WTC11 (cell line): ENCODE measurements at regions not wholly inside any gene's neighbourhood (a gene's known extent, or its start where the extent isn't known, plus 50 kb on each side); places are given as distances from the start of the nearest gene placed in this dataset.

Experiments used
- ATAC-seq: fragments of 200-7000 bp; cut with Tn5 transposase; 2 replicates; pipeline ENCODE4 v1.10.0; 2021; ENCODE audit warnings: mild to moderate bottlenecking, moderate library complexity
- CTCF ChIA-PET: fragments of 300-600 bp; sonication (Branson Sonifier 250); formaldehyde crosslinking; loops from one replicate; lab custom pipeline; 2021; ENCODE audit warnings: antibody characterized with exemption; lab: Charles Lee
- POLR2A ChIA-PET: fragments of 350-600 bp; sonication (Branson Sonifier 250); formaldehyde crosslinking; loops from one replicate; lab custom pipeline; 2021; ENCODE audit warnings: antibody characterized with exemption; lab: Charles Lee
- DNase-seq: peaks from one replicate; pipeline ENCODE4 v3.0.0; 2021; ENCODE audit warnings: low spot score
- H3K27ac Mint-ChIP-seq: 2 replicates; pipeline ENCODE4 v1.8.0; 2021; ENCODE audit warnings: mixed read lengths
- H3K27me3 Mint-ChIP-seq: 2 replicates; pipeline ENCODE4 v1.8.0; 2021; ENCODE audit warnings: low read depth, mild to moderate bottlenecking, moderate library complexity, mixed read lengths
- H3K36me3 Mint-ChIP-seq: 2 replicates; pipeline ENCODE4 v1.8.0; 2021; ENCODE audit warnings: mixed read lengths
- H3K4me1 Mint-ChIP-seq: 2 replicates; pipeline ENCODE4 v1.8.0; 2022; ENCODE audit warnings: mixed read lengths
- H3K4me3 Mint-ChIP-seq: 2 replicates; pipeline ENCODE4 v1.8.0; 2021; ENCODE audit warnings: mild to moderate bottlenecking, moderate library complexity, mixed read lengths
- H3K9me3 Mint-ChIP-seq: 2 replicates; pipeline ENCODE4 v1.8.0; 2021; ENCODE audit warnings: mixed read lengths
- ATF2 ChIP-seq: sonication (generic); formaldehyde crosslinking; IDR thresholded peaks from 2 replicates; pipeline ENCODE4 v1.8.1; 2022; ENCODE audit warnings: low read depth, missing genetic modification reagents, borderline replicate concordance
- ATF6 ChIP-seq: sonication (generic); formaldehyde crosslinking; IDR thresholded peaks from 2 replicates; pipeline ENCODE4 v1.8.1; 2023; ENCODE audit warnings: mild to moderate bottlenecking, missing genetic modification reagents
- CREB1 ChIP-seq: sonication (generic); formaldehyde crosslinking; IDR thresholded peaks from 2 replicates; pipeline ENCODE4 v1.8.0; 2023; ENCODE audit warnings: mild to moderate bottlenecking, missing genetic modification reagents
- E2F1 ChIP-seq: sonication (generic); formaldehyde crosslinking; IDR thresholded peaks from 2 replicates; pipeline ENCODE4 v1.8.0; 2022; ENCODE audit warnings: mild to moderate bottlenecking, missing genetic modification reagents
- E2F4 ChIP-seq: sonication (generic); formaldehyde crosslinking; IDR thresholded peaks from 2 replicates; pipeline ENCODE4 v1.8.1; 2022; ENCODE audit warnings: low read depth, mild to moderate bottlenecking, moderate library complexity, missing genetic modification reagents, borderline replicate concordance
- E2F5 ChIP-seq: sonication (generic); formaldehyde crosslinking; IDR thresholded peaks from 2 replicates; pipeline ENCODE4 v1.8.1; 2022; ENCODE audit warnings: mild to moderate bottlenecking, moderate library complexity, missing genetic modification reagents
- ELF4 ChIP-seq: sonication (generic); formaldehyde crosslinking; IDR thresholded peaks from 2 replicates; pipeline ENCODE4 v1.8.1; 2022; ENCODE audit warnings: low read depth, mild to moderate bottlenecking, moderate library complexity, missing genetic modification reagents
- ERG ChIP-seq: fragments of 250-450 bp; sonication (Bioruptor Pico); IDR thresholded peaks from 2 replicates; pipeline ENCODE4 v1.8.0; 2021; ENCODE audit warnings: mild to moderate bottlenecking
- FOXJ3 ChIP-seq: sonication (generic); formaldehyde crosslinking; IDR thresholded peaks from 2 replicates; pipeline ENCODE4 v1.9.0; 2021; ENCODE audit warnings: missing genetic modification reagents, mild to moderate bottlenecking, borderline replicate concordance
- GABPB1 ChIP-seq: sonication (generic); formaldehyde crosslinking; IDR thresholded peaks from 2 replicates; pipeline ENCODE4 v1.8.1; 2023; ENCODE audit warnings: mild to moderate bottlenecking, missing genetic modification reagents
- GTF2I ChIP-seq: fragments of 250-450 bp; sonication (Bioruptor Pico); conservative IDR thresholded peaks from 2 replicates; pipeline ENCODE4 v1.4.0; 2021; ENCODE audit warnings: mild to moderate bottlenecking
- JAZF1 ChIP-seq: fragments of 250-450 bp; sonication (Bioruptor Pico); IDR thresholded peaks from 2 replicates; pipeline ENCODE4 v1.9.0; 2021; ENCODE audit warnings: moderate library complexity, mild to moderate bottlenecking, inconsistent platforms
- NFATC4 ChIP-seq: fragments of 250-450 bp; sonication (Bioruptor Pico); IDR thresholded peaks from 2 replicates; pipeline ENCODE4 v1.9.0; 2021; ENCODE audit warnings: mild to moderate bottlenecking
- NFE2L1 ChIP-seq: sonication (generic); formaldehyde crosslinking; IDR thresholded peaks from 2 replicates; pipeline ENCODE4 v1.8.1; 2023; ENCODE audit warnings: missing genetic modification reagents
- NFYB ChIP-seq: sonication (generic); formaldehyde crosslinking; conservative IDR thresholded peaks from 2 replicates; pipeline ENCODE4 v1.8.0; 2022; ENCODE audit warnings: low read depth, missing genetic modification reagents
- NR3C1 ChIP-seq: sonication (generic); formaldehyde crosslinking; conservative IDR thresholded peaks from 2 replicates; pipeline ENCODE4 v1.8.1; 2023; ENCODE audit warnings: low read depth, mild to moderate bottlenecking, missing genetic modification reagents
- RELA ChIP-seq: sonication (generic); formaldehyde crosslinking; IDR thresholded peaks from 2 replicates; pipeline ENCODE4 v1.8.1; 2022; ENCODE audit warnings: missing genetic modification reagents, mild to moderate bottlenecking, borderline replicate concordance
- RORB ChIP-seq: fragments of 250-450 bp; sonication (Bioruptor Pico); IDR thresholded peaks from 2 replicates; pipeline ENCODE4 v1.9.0; 2021; ENCODE audit warnings: mild to moderate bottlenecking
- SP1 ChIP-seq: sonication (generic); formaldehyde crosslinking; conservative IDR thresholded peaks from 2 replicates; pipeline ENCODE4 v1.8.1; 2022; ENCODE audit warnings: missing genetic modification reagents
- TP53 ChIP-seq: sonication (generic); formaldehyde crosslinking; IDR thresholded peaks from 2 replicates; pipeline ENCODE4 v1.8.1; 2023; ENCODE audit warnings: mild to moderate bottlenecking, missing genetic modification reagents
- USF2 ChIP-seq: sonication (generic); formaldehyde crosslinking; IDR thresholded peaks from 2 replicates; pipeline ENCODE4 v1.8.1; 2023; ENCODE audit warnings: mild to moderate bottlenecking, missing genetic modification reagents, moderate library complexity
- ZNF232 ChIP-seq: sonication (generic); formaldehyde crosslinking; IDR thresholded peaks from 2 replicates; pipeline ENCODE4 v1.8.0; 2022; ENCODE audit warnings: mild to moderate bottlenecking, missing genetic modification reagents
- ZNF317 ChIP-seq: sonication (generic); formaldehyde crosslinking; IDR thresholded peaks from 2 replicates; pipeline ENCODE4 v1.8.1; 2023; ENCODE audit warnings: low read depth, mild to moderate bottlenecking, moderate library complexity, missing genetic modification reagents, borderline replicate concordance
- ZNF396 ChIP-seq: fragments of 250-450 bp; sonication (Bioruptor Pico); IDR thresholded peaks from 2 replicates; pipeline ENCODE4 v1.8.0; 2021; ENCODE audit warnings: mild to moderate bottlenecking, moderate library complexity, borderline replicate concordance
- ZNF532 ChIP-seq: fragments of 250-450 bp; sonication (Bioruptor Pico); IDR thresholded peaks from 2 replicates; pipeline ENCODE4 v1.9.0; 2021; ENCODE audit warnings: mild to moderate bottlenecking, borderline replicate concordance

GRCh38 chr16:47787696-47788095 is 326.6 kb downstream of the PHKB start (continued):
- TF ChIP-seq USF2 (CRISPR knock-in tag) (no peak), NR3C1 (CRISPR knock-in tag) (no peak), ZNF396 (CRISPR knock-in tag) (no peak), ZNF317 (CRISPR knock-in tag) (no peak), FOXJ3 (CRISPR knock-in tag) (no peak), GTF2I (CRISPR knock-in tag) (no peak), ERG (CRISPR knock-in tag) (no peak), RORB (CRISPR knock-in tag) (no peak)

GRCh38 chr16:47781673-47782072 is 320.5 kb downstream of the PHKB start:
- no peaks in the 10 kb centered on the region for H3K27me3 Mint-ChIP-seq
- no peak overlapping the region for H3K4me3 Mint-ChIP-seq
- ChIA-PET CTCF (interaction anchor here (0.7 kb wide), 1 partner anchor 744 kb away, joined by 4 read pairs; no protein-coding TSS in a partner anchor), POLR2A (no interaction called here)
- H3K27ac Mint-ChIP-seq, result no peak overlapping the region
- H3K4me1 Mint-ChIP-seq, result peaks cover 24% of the 10 kb centered on the region
- peaks cover 22% of the 10 kb centered on the region for H3K9me3 Mint-ChIP-seq
- DNase-seq, result no peak
- ATAC-seq, result no peak
- H3K36me3 Mint-ChIP-seq, result no peaks in the 10 kb centered on the region
- no peak for TF ChIP-seq E2F5 (CRISPR knock-in tag)
- TF ChIP-seq FOXJ3 (CRISPR knock-in tag), result no peak
- no peak for TF ChIP-seq ATF2
- no peak for TF ChIP-seq CREB1
- TF ChIP-seq JAZF1 (CRISPR knock-in tag), result no peak
- TF ChIP-seq ZNF532 (CRISPR knock-in tag), result no peak
- TF ChIP-seq E2F4, result no peak
- TF ChIP-seq ATF6 (CRISPR knock-in tag), result no peak
- TF ChIP-seq ZNF232 (CRISPR knock-in tag), result no peak
- TF ChIP-seq NFYB, result no peak
- TF ChIP-seq TP53 (CRISPR knock-in tag), result no peak
- TF ChIP-seq NFE2L1 (CRISPR knock-in tag), result no peak
- no peak for TF ChIP-seq E2F1 (CRISPR knock-in tag)
- no peak for TF ChIP-seq NFATC4 (CRISPR knock-in tag)
- no peak for TF ChIP-seq SP1 (CRISPR knock-in tag)
- TF ChIP-seq RELA (CRISPR knock-in tag), result no peak
- TF ChIP-seq GABPB1 (CRISPR knock-in tag), result no peak
- no peak for TF ChIP-seq ELF4 (CRISPR knock-in tag)
